DOHH2 (cell line): ENCODE measurements at regions not wholly inside any gene's neighbourhood (a gene's known extent, or its start where the extent isn't known, plus 50 kb on each side); places are given as distances from the start of the nearest gene placed in this dataset.
A peak's percentile ranks its signal among the peaks of the same experiment; 100 is the strongest.

Source experiments
- H3F3A ChIP-seq: fragments of 200-600 bp; sonication (generic), shearing (Covaris generic); 2 replicates; pipeline ENCODE4 v1.6.0; 2016; ENCODE audit warnings: antibody characterized with exemption, mild to moderate bottlenecking; ENCODE audit not compliant: control insufficient read depth, insufficient read depth
- H3K27ac ChIP-seq: fragments of 200-600 bp; sonication (generic); 2 replicates; pipeline ENCODE4 v1.5.1; 2014; ENCODE audit warnings: low read depth, mild to moderate bottlenecking, low read length, moderate library complexity
- H3K27me3 ChIP-seq: fragments of 200-600 bp; sonication (generic); 2 replicates; pipeline ENCODE4 v1.6.1; 2014; ENCODE audit warnings: mild to moderate bottlenecking, low read length, mixed read lengths; ENCODE audit not compliant: control insufficient read depth
- H3K36me3 ChIP-seq: fragments of 200-600 bp; sonication (generic); 2 replicates; pipeline ENCODE4 v1.6.1; 2014; ENCODE audit warnings: mild to moderate bottlenecking, low read length, moderate library complexity, mixed read lengths; ENCODE audit not compliant: control insufficient read depth
- H3K4me1 ChIP-seq: fragments of 200-600 bp; sonication (generic); 2 replicates; pipeline ENCODE4 v1.6.1; 2014; ENCODE audit warnings: mild to moderate bottlenecking, low read length, mixed read lengths; ENCODE audit not compliant: control insufficient read depth
- H3K4me2 ChIP-seq: fragments of 200-600 bp; sonication (generic); 2 replicates; pipeline ENCODE4 v1.6.0; 2014; ENCODE audit warnings: mild to moderate bottlenecking, low read length, moderate library complexity
- H3K4me3 ChIP-seq: fragments of 200-600 bp; sonication (generic); 2 replicates; pipeline ENCODE4 v1.5.1; 2014; ENCODE audit warnings: mild to moderate bottlenecking, low read length, mixed read lengths
- H3K79me2 ChIP-seq: fragments of 200-600 bp; sonication (generic); 2 replicates; pipeline ENCODE4 v1.6.1; 2014; ENCODE audit warnings: mild to moderate bottlenecking, low read length, mixed read lengths; ENCODE audit not compliant: control insufficient read depth
- H3K9me2 ChIP-seq: fragments of 200-600 bp; sonication (generic); replicated peaks from 2 replicates; pipeline ENCODE4 v1.6.1; 2014; ENCODE audit warnings: mild to moderate bottlenecking, low read length, mixed read lengths; ENCODE audit not compliant: control insufficient read depth
- H3K9me3 ChIP-seq: fragments of 200-600 bp; sonication (generic); 2 replicates; pipeline ENCODE4 v1.6.1; 2014; ENCODE audit warnings: antibody characterized with exemption, low read length, mixed read lengths; ENCODE audit not compliant: control insufficient read depth, insufficient read depth
- H4K20me1 ChIP-seq: fragments of 200-600 bp; sonication (generic); 2 replicates; pipeline ENCODE4 v1.6.0; 2014; ENCODE audit warnings: low read depth, mild to moderate bottlenecking, antibody characterized with exemption, low read length, moderate library complexity; ENCODE audit not compliant: control insufficient read depth, insufficient read depth
- CTCF ChIP-seq: fragments of 200-600 bp; sonication (generic); IDR thresholded peaks from one replicate; pipeline ENCODE4 v1.5.1; 2014; ENCODE audit warnings: antibody characterized with exemption, mild to moderate bottlenecking, low read depth, low read length; ENCODE audit not compliant: poor library complexity, severe bottlenecking
- EZH2phosphoT487 ChIP-seq: fragments of 200-600 bp; sonication (generic); IDR thresholded peaks from 2 replicates; pipeline ENCODE4 v1.6.1; 2017; ENCODE audit warnings: borderline replicate concordance, mild to moderate bottlenecking, antibody characterized with exemption, low read length, moderate library complexity, mixed read lengths

GRCh38 chr17:6913608-6914443, 82.0 kb upstream of the ALOX12 start:
- peak; percentile 41; the same call in 1 of the 2 replicates for TF ChIP-seq EZH2phosphoT487
- TF ChIP-seq CTCF, result peak; percentile 90

GRCh38 chr17:6914711-6915110, 81.1 kb upstream of the ALOX12 start:
- H3K9me2 ChIP-seq, result no peaks in the 10 kb centered on the region
- H3K4me2 ChIP-seq, result no peak overlapping the region
- H3K27me3 ChIP-seq, result peaks cover 29% of the 10 kb centered on the region

More at GRCh38 chr17:6913608-6914443, 82.0 kb upstream of the ALOX12 start:
- no peaks in the 10 kb centered on the region for H3K9me2 ChIP-seq
- H3K27ac ChIP-seq, result no peak overlapping the region
- H3K27me3 ChIP-seq, result peaks cover 29% of the 10 kb centered on the region
- no peaks in the 10 kb centered on the region for H3K36me3 ChIP-seq
- H4K20me1 ChIP-seq, result no peaks in the 10 kb centered on the region
- H3K4me1 ChIP-seq, result peaks cover 7% of the 10 kb centered on the region
- peak overlapping the region; percentile 48 for H3K4me2 ChIP-seq
- H3K4me3 ChIP-seq, result no peak overlapping the region
- no peaks in the 10 kb centered on the region for H3K79me2 ChIP-seq
- H3F3A ChIP-seq, result no peaks in the 10 kb centered on the region
- H3K9me3 ChIP-seq, result no peaks in the 10 kb centered on the region

GRCh38 chr17:6915620-6916019, 80.2 kb upstream of the ALOX12 start:
- no peaks in the 10 kb centered on the region for H3K9me2 ChIP-seq
- no peaks in the 10 kb centered on the region for H3F3A ChIP-seq
- no peaks in the 10 kb centered on the region for H4K20me1 ChIP-seq
- no peak overlapping the region for H3K27ac ChIP-seq
- peaks cover 29% of the 10 kb centered on the region for H3K27me3 ChIP-seq
- no peaks in the 10 kb centered on the region for H3K79me2 ChIP-seq
- TF ChIP-seq EZH2phosphoT487 (no peak), CTCF (no peak)
- no peaks in the 10 kb centered on the region for H3K36me3 ChIP-seq
- H3K9me3 ChIP-seq, result no peaks in the 10 kb centered on the region
- no peak overlapping the region for H3K4me3 ChIP-seq
- H3K4me2 ChIP-seq, result no peak overlapping the region
- peaks cover 7% of the 10 kb centered on the region for H3K4me1 ChIP-seq

More at GRCh38 chr17:6914711-6915110, 81.1 kb upstream of the ALOX12 start:
- Histone ChIP-seq H3K4me1 (peaks cover 7% of the 10 kb centered on the region), H4K20me1 (no peaks in the 10 kb centered on the region), H3K4me3 (no peak overlapping the region), H3K27ac (no peak overlapping the region), H3K9me3 (no peaks in the 10 kb centered on the region), H3K36me3 (no peaks in the 10 kb centered on the region), H3F3A (no peaks in the 10 kb centered on the region), H3K79me2 (no peaks in the 10 kb centered on the region)
- TF ChIP-seq CTCF (no peak), EZH2phosphoT487 (no peak)
